ENCODE measurements at regions not wholly inside any gene's neighbourhood (a gene's known extent, or its start where the extent isn't known, plus 50 kb on each side); places are given as distances from the start of the nearest gene placed in this dataset.

DNA sequence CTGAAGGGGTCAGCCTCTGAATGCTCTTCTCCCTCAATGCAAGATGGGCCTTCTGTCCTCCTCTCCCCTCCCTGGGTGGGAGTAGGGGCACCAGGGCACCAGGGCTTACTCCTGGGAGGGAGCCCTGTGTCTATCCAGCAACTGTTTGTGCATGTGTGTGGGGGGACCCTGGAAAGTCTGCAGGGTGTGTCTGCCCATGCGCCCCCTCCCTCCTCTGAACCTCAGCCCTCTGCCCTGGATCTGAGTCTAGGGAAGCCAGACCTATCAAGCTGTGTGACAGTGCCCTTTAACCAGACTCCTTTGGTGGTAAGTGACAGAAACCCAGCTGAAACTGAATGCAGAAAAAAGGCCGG, 213.3 kb upstream of the ZNF536 start:
- TF ChIP-seq, protein P1, sequence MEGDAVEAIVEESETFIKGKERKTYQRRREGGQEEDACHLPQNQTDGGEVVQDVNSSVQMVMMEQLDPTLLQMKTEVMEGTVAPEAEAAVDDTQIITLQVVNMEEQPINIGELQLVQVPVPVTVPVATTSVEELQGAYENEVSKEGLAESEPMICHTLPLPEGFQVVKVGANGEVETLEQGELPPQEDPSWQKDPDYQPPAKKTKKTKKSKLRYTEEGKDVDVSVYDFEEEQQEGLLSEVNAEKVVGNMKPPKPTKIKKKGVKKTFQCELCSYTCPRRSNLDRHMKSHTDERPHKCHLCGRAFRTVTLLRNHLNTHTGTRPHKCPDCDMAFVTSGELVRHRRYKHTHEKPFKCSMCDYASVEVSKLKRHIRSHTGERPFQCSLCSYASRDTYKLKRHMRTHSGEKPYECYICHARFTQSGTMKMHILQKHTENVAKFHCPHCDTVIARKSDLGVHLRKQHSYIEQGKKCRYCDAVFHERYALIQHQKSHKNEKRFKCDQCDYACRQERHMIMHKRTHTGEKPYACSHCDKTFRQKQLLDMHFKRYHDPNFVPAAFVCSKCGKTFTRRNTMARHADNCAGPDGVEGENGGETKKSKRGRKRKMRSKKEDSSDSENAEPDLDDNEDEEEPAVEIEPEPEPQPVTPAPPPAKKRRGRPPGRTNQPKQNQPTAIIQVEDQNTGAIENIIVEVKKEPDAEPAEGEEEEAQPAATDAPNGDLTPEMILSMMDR (IDR thresholded peaks at IDR 0.05): no peak
- no peak for TF ChIP-seq POLR2AphosphoS5 (IDR thresholded peaks at IDR 0.05)
- TF ChIP-seq EP300 (IDR thresholded peaks at IDR 0.05): no peak
- TF ChIP-seq POLR2A (IDR thresholded peaks at IDR 0.05): no peak

Data from gastroesophageal sphincter (tissue), 3 donors.